ENCODE measurements at regions not wholly inside any gene's neighbourhood (a gene's known extent, or its start where the extent isn't known, plus 50 kb on each side); places are given as distances from the start of the nearest gene placed in this dataset.

GRCh38 chr2:139175510-139175909 lies 395.3 kb upstream of the NXPH2 start:
- H3K79me2 ChIP-seq (ENCODE audit: insufficient read depth, low read length): no peaks in the 10 kb centered on the region
- no peak overlapping the region for H3K4me3 ChIP-seq (ENCODE audit: low read length, poor library complexity, severe bottlenecking)
- H4K20me1 ChIP-seq (ENCODE audit: insufficient read depth, low read length, poor library complexity, severe bottlenecking): no peaks in the 10 kb centered on the region
- no peaks in the 10 kb centered on the region for H3K27me3 ChIP-seq (ENCODE audit: insufficient read depth, low read length, poor library complexity, severe bottlenecking)
- H3K9ac ChIP-seq (ENCODE audit: low read depth, low read length, poor library complexity, severe bottlenecking): no peak overlapping the region
- H3K36me3 ChIP-seq (ENCODE audit: insufficient read depth, low read length): no peaks in the 10 kb centered on the region
- no peaks in the 10 kb centered on the region for H3K9me3 ChIP-seq (ENCODE audit: insufficient read depth, low read depth, low read length)
- H3K4me1 ChIP-seq (ENCODE audit: insufficient read depth, low read length, poor library complexity, severe bottlenecking): no peaks in the 10 kb centered on the region
- no peak for TF ChIP-seq EZH2phosphoT487 (IDR thresholded peaks at IDR 0.05; ENCODE audit: borderline replicate concordance)
- no peak for TF ChIP-seq CTCF (conservative IDR thresholded peaks at IDR 0.05; ENCODE audit: low read length)
- H2AFZ ChIP-seq (ENCODE audit: low read length): no peak overlapping the region
- H3K4me2 ChIP-seq (ENCODE audit: low read depth, low read length, poor library complexity, severe bottlenecking): no peak overlapping the region
- H3F3A ChIP-seq (ENCODE audit: low read depth): no peaks in the 10 kb centered on the region
- no peaks in the 10 kb centered on the region for H3K9me2 ChIP-seq (replicated peaks; ENCODE audit: low read depth, low read length)

- no peak overlapping the region for H3K4me2 ChIP-seq (ENCODE audit: low read depth, low read length, poor library complexity, severe bottlenecking)
- no peak overlapping the region for H3K4me3 ChIP-seq (ENCODE audit: low read length, poor library complexity, severe bottlenecking)
- no peaks in the 10 kb centered on the region for H3K36me3 ChIP-seq (ENCODE audit: insufficient read depth, low read length)
- no peaks in the 10 kb centered on the region for H3K27me3 ChIP-seq (ENCODE audit: insufficient read depth, low read length, poor library complexity, severe bottlenecking)
- H3K9ac ChIP-seq (ENCODE audit: low read depth, low read length, poor library complexity, severe bottlenecking): no peak overlapping the region
- H4K20me1 ChIP-seq (ENCODE audit: insufficient read depth, low read length, poor library complexity, severe bottlenecking): no peaks in the 10 kb centered on the region
- TF ChIP-seq CTCF (conservative IDR thresholded peaks at IDR 0.05; ENCODE audit: low read length): no peak
- no peak for TF ChIP-seq EZH2phosphoT487 (IDR thresholded peaks at IDR 0.05; ENCODE audit: borderline replicate concordance)
- no peaks in the 10 kb centered on the region for H3K4me1 ChIP-seq (ENCODE audit: insufficient read depth, low read length, poor library complexity, severe bottlenecking)
- no peaks in the 10 kb centered on the region for H3K9me3 ChIP-seq (ENCODE audit: insufficient read depth, low read depth, low read length)
- H3K79me2 ChIP-seq (ENCODE audit: insufficient read depth, low read length): no peaks in the 10 kb centered on the region
- no peaks in the 10 kb centered on the region for H3F3A ChIP-seq (ENCODE audit: low read depth)
- no peak overlapping the region for H2AFZ ChIP-seq (ENCODE audit: low read length)
- H3K9me2 ChIP-seq (replicated peaks; ENCODE audit: low read depth, low read length): no peaks in the 10 kb centered on the region
These were observed 390.2 kb upstream of the NXPH2 start for GRCh38 chr2:139170406-139170805.

GRCh38 chr2:139165601-139166000 lies 385.4 kb upstream of the NXPH2 start:
- Histone ChIP-seq H3K36me3 (ENCODE audit: insufficient read depth, low read length) (no peaks in the 10 kb centered on the region), H2AFZ (ENCODE audit: low read length) (no peak overlapping the region), H3K4me2 (ENCODE audit: low read depth, low read length, poor library complexity, severe bottlenecking) (no peak overlapping the region), H3K4me1 (ENCODE audit: insufficient read depth, low read length, poor library complexity, severe bottlenecking) (no peaks in the 10 kb centered on the region), H4K20me1 (ENCODE audit: insufficient read depth, low read length, poor library complexity, severe bottlenecking) (no peaks in the 10 kb centered on the region), H3K9me3 (ENCODE audit: insufficient read depth, low read depth, low read length) (no peaks in the 10 kb centered on the region), H3K9ac (ENCODE audit: low read depth, low read length, poor library complexity, severe bottlenecking) (no peak overlapping the region), H3F3A (ENCODE audit: low read depth) (no peaks in the 10 kb centered on the region), H3K27me3 (ENCODE audit: insufficient read depth, low read length, poor library complexity, severe bottlenecking) (no peaks in the 10 kb centered on the region), H3K79me2 (ENCODE audit: insufficient read depth, low read length) (no peaks in the 10 kb centered on the region), H3K9me2 (replicated peaks; ENCODE audit: low read depth, low read length) (no peaks in the 10 kb centered on the region), H3K4me3 (ENCODE audit: low read length, poor library complexity, severe bottlenecking) (no peak overlapping the region)
- no peak for TF ChIP-seq EZH2phosphoT487 (IDR thresholded peaks at IDR 0.05; ENCODE audit: borderline replicate concordance)
- no peak for TF ChIP-seq CTCF (conservative IDR thresholded peaks at IDR 0.05; ENCODE audit: low read length)
